ENCODE measurements at regions not wholly inside any gene's neighbourhood (a gene's known extent, or its start where the extent isn't known, plus 50 kb on each side); places are given as distances from the start of the nearest gene placed in this dataset.

- H3K4me3 ChIP-seq (ENCODE audit: low read depth, low read length) = no peak overlapping the region
- CTCF ChIA-PET = no interaction called here
- TF ChIP-seq, protein P1, sequence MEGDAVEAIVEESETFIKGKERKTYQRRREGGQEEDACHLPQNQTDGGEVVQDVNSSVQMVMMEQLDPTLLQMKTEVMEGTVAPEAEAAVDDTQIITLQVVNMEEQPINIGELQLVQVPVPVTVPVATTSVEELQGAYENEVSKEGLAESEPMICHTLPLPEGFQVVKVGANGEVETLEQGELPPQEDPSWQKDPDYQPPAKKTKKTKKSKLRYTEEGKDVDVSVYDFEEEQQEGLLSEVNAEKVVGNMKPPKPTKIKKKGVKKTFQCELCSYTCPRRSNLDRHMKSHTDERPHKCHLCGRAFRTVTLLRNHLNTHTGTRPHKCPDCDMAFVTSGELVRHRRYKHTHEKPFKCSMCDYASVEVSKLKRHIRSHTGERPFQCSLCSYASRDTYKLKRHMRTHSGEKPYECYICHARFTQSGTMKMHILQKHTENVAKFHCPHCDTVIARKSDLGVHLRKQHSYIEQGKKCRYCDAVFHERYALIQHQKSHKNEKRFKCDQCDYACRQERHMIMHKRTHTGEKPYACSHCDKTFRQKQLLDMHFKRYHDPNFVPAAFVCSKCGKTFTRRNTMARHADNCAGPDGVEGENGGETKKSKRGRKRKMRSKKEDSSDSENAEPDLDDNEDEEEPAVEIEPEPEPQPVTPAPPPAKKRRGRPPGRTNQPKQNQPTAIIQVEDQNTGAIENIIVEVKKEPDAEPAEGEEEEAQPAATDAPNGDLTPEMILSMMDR (IDR thresholded peaks at IDR 0.05; ENCODE audit: insufficient read depth, low read length, missing control alignments) = no peak
- POLR2A ChIA-PET = no interaction called here
- DNase-seq (ENCODE audit: low read depth, low spot score) = no peak
These were observed 114.5 kb upstream of the SPON1 start for GRCh38 chr11:13848031-13848430.

- no peak for DNase-seq (ENCODE audit: low read depth, low spot score)
- no peak overlapping the region for H3K4me3 ChIP-seq (ENCODE audit: low read depth, low read length)
- TF ChIP-seq, protein P1 (IDR thresholded peaks at IDR 0.05; ENCODE audit: insufficient read depth, low read length, missing control alignments) = no peak
- ChIA-PET POLR2A (no interaction called here), CTCF (no interaction called here)
These were observed 112.1 kb upstream of the SPON1 start for GRCh38 chr11:13850231-13851005.

GRCh38 chr11:13851691-13852090 is 110.8 kb upstream of the SPON1 start:
- no peak for DNase-seq (ENCODE audit: low read depth, low spot score)
- TF ChIP-seq, protein P1 (IDR thresholded peaks at IDR 0.05; ENCODE audit: insufficient read depth, low read length, missing control alignments) = no peak
- no peak overlapping the region for H3K4me3 ChIP-seq (ENCODE audit: low read depth, low read length)
- POLR2A ChIA-PET = no interaction called here
- CTCF ChIA-PET = no interaction called here

GRCh38 chr11:13852481-13852880 is 110.0 kb upstream of the SPON1 start:
- DNase-seq (ENCODE audit: low read depth, low spot score) = no peak
- POLR2A ChIA-PET = no interaction called here
- CTCF ChIA-PET = no interaction called here
- no peak overlapping the region for H3K4me3 ChIP-seq (ENCODE audit: low read depth, low read length)
- TF ChIP-seq, protein P1 (IDR thresholded peaks at IDR 0.05; ENCODE audit: insufficient read depth, low read length, missing control alignments) = no peak

DNA sequence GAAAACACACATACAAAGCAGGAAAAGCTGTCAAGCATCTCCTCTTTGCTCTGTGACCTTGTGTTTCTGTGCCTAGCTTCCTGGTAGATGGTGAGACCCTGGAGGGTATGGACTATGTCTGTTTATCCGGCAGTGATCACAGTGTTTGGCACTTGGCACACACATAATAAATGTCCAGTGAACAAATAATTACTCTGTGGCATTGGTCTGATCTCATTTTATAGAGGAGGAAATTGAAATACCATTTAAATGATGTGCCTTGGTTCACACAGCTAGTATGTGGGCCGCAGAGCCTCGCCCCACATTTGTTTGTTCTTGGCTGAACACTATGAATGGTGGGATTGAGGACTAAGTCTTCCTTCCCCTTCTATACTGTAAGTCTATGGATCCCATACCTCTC is 104.7 kb upstream of the SPON1 start:
- no peak for DNase-seq (ENCODE audit: low read depth, low spot score)
- CTCF ChIA-PET = no interaction called here
- H3K4me3 ChIP-seq (ENCODE audit: low read depth, low read length) = no peak overlapping the region
- POLR2A ChIA-PET = no interaction called here
- TF ChIP-seq, protein P1 (IDR thresholded peaks at IDR 0.05; ENCODE audit: insufficient read depth, low read length, missing control alignments) = no peak

GRCh38 chr11:13859892-13860291 is 102.6 kb upstream of the SPON1 start:
- POLR2A ChIA-PET = no interaction called here
- CTCF ChIA-PET = no interaction called here
- no peak overlapping the region for H3K4me3 ChIP-seq (ENCODE audit: low read depth, low read length)
- no peak for DNase-seq (ENCODE audit: low read depth, low spot score)
- TF ChIP-seq, protein P1 (IDR thresholded peaks at IDR 0.05; ENCODE audit: insufficient read depth, low read length, missing control alignments) = no peak

All from AG04449 (cell line).